Ureter (tissue), 1 donor: ENCODE measurements at regions not wholly inside any gene's neighbourhood (a gene's known extent, or its start where the extent isn't known, plus 50 kb on each side); places are given as distances from the start of the nearest gene placed in this dataset.

Experiments
- DNase-seq: peaks from one replicate; pipeline ENCODE4 v3.0.0-alpha.2; 2020; ENCODE audit warnings: low spot score
- donor health status: DM: yes; HTN: yes; CAD: no.

DNA sequence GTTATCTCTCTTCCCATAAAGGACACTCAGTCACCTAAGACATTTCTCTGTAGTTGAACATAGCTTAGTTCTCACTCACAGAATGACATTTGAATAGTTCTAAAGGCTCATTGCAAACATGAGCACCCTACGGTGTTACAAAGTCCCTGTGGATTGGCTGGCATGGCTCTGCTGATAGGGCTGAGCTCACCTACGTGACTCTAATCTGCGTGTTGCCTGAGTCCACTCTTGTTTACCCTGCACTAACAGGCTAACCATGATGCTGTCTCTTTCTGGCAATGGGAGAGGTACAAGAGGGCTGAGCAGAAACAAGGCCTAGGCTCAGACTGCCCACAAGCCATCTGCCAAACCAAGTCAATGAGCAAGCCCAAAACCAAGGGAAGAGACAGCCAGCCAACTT, 103.6 kb downstream of the PALM2AKAP2 start:
- no peak for DNase-seq

DNA sequence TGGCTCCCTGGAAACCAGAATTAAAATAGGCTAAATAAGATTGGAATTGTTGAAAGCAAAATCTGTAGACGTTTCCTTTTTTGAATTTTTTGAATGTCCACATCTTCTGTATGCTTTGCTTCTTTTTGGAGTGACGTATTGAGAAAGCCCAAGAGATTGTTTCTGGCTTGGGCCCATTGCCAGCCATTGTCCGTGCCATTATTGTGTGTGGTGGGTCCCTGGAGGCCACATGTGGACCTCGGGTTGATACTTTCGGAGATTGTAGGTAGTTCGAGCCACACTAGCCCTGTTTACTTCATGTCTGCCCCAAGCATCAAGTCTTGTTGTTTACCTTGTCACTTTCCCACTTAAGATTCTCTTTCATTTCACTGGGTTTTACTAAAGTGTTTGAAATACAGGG, 106.0 kb downstream of the PALM2AKAP2 start:
- no peak for DNase-seq

DNA sequence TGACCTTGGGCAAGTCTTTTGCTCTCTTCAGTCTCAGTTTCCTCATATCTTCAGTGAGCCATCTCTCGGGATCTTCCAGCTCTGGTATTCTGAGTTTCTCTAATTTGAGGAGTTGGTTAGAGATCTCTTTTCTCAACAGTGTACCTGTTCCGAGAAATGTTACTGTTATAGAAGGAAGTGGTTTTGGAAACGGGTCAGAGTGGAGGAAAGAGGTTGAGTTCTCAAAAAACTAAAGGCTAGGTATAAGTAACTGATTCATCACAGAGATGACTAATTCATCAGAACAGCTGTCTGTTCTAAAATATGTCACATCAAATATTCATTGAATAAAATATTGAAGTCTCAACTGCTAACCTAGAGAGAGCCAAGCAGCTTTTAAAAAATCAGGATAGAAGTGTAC, 106.6 kb downstream of the PALM2AKAP2 start:
- DNase-seq, result no peak

DNA sequence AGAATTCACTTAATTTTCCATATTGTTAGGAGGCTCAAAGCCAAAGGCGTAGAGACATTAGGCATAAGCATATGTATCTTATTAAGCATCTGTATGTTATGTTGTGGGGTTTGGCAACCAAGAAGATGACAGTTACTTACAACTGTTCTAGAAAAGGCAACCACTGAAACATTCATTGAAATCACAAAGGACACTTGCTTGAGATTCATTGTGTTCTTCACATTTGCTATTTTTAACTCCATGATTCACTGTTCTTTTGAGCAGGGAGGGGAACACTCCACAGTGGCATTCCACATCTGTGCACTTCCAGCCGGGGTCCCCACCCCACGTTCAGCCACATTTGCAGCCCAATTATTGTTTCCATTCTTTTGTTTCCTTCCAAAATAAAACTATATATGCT, 107.1 kb downstream of the PALM2AKAP2 start:
- DNase-seq, result no peak

DNA sequence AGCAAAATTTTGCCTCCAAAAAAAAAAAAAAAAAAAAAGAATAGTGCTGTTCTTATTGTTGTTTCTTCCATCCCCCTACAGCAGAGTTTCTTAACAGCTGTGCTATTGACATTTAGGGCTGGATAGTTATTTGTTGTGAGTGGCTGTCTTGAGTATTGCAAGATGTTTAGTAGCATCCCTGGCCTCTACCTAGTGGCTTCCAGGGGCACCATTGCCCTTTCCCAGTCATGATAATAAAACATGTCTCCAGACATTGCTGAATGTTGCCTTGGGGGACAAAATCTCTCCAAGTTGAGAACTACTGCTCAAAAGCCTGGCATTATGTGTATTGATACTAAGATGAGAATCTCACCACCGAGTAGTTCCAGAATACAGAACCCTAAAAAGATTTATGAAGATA, 108.7 kb downstream of the PALM2AKAP2 start:
- DNase-seq, result no peak

DNA sequence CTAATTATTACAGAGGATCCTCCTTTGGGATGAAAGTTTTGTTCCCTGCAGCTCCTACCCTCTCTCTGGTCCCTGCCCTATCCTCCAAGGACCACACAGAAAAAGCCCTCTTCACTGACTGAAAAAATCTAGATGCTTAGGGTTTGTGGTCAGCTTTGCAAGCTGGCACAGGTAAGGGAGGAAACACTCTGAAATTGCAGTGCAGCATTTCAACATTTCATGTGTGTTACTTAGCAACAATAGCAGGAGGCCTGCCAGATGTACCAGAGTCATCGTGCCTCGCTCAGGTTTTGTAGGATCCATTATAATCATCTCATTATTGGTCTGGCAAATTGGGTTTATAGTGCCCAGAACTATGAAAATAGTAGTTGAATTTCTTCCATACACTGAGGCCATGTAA, 109.5 kb downstream of the PALM2AKAP2 start:
- DNase-seq, result peak; percentile 54

DNA sequence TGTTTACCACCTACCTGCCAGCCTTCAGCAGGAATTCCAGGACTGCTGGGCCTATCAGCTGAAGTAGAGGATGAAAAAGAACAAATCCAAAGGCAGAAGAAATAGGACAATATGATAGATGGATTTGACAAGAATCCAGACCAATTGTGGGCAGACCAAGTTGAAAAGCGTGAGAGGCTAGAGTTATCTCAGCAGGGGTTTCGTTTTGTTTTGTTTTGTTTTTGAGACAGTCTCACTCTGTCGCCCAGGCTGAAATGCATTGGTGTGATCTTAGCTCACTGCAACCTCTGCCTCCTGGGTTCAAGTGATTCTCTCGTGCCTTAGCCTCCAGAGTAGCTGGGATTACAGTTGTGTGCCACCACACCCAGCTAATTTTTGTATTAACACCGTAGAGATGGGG, 113.2 kb downstream of the PALM2AKAP2 start:
- no peak for DNase-seq

DNA sequence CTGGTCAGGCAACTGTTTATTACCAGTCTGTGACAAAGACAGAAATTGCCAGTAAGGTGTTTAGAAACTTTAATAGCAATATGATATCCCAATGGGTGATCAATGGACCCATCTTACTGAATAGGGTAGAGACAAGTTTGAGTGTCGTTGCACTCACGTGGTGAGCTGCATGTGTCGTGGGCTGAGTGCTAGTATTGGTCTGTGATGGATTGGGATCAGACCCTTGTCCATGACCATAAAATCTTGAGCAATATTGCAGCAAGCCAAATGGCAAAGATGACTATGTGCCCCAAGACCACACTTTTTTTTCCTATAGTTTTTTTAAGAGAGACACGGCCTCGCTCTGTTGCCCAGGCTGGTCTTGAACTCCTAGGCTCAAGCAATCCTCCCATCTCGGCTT, 114.5 kb downstream of the PALM2AKAP2 start:
- no peak for DNase-seq

DNA sequence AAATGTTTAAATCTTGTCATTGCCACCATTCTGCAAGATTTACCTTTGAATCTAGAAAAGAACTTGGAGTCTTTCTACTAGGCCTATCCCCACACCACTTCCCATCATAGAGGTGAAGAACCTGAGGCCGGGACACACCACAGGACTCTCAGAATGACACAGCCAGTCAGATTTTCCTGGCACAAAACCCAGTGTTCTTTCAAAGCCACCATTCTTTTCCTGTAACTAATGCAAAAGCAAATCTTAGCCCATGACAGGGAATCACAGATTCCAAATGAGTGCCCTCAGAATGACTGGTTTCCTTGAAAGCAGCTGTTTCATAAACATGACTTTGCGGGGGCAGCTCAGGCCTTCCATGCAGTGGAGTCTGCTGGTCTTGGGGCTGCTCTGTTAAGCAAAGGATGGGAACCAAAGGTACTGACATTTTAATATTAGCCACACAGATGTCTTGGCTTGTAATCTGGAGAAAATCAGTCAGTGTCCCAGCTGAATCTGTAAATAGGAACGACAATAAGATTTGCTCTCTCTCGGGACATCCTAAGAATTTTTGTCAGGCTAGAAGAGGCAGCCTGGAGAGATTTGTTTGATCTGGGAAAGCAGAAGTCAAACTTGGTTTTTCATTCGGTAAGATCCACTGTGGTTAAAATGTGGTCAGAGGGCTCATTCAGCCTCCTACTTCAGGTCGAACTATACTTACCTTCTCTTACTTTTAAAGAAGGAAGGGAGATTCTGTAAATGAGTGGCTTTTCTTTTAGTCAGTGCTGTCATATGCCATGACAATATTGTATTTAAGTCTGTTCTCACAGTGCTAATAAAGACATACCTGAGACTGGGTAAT, 115.1 kb downstream of the PALM2AKAP2 start:
- DNase-seq, result no peak

DNA sequence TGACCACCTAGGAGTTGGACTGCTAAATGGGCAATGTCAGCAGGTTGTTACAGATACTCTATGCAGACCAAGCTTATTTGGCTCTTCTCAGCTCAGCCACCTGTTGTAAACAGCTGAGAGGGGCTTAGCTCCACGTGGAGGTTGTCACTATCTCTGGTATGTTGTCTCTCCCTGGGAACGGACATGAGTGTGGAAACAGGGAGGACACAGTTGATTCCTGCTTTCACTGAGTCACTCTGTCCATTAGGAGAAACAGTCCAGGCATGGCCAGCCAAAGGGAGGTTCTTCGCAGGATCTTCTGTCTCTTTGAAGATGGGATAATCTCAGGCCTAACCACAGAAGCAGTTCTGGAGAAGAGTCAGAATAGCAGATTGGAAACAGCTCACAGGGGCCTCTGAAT, 121.2 kb downstream of the PALM2AKAP2 start:
- DNase-seq, result no peak

DNA sequence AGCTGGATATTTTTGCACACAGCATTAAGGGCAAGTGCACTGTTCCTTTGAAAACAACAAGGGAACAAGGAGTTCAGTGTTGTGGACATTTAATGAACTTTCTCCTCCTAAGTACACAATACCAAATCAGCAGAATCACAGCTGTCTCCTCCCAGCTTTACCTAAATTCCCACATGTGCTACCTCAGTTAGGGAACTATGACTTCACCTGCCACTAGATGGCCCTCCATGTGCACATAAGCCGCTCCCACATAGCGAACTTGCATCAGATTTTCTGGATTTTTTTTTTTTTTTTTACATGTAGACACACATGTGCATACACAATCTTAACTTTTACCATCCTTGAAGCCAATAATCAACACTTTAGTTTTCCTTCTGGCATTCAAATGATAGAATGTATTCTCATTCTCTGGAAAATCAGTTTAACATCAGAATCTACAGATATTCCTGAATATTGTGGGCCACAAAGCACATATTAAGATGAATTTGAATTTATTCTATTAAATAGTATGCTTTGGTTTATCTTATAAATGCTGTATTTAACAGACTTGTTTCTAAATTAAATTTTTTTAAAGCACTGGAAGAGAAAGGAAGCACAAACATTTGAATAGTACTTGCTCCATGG, 123.6 kb downstream of the PALM2AKAP2 start:
- DNase-seq, result peak; percentile 63

DNA sequence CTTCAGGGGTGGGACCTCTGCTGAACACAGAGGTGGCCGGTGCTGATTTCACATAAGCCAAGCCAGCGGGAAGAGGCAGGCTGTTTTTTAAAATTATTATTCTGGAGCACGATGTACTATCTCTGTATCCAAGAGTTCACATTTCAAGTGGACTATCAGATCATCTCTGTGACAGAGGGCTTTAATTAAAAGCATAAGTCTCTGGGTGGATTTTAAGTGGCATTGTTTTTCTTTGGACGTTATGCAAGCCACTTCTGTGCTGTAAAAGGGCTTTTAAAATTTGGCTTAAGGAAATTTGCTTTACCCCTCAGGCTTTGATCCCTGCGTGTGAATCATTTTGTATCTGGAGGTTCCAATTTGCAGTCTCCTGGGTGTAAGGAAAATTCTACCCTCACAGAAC, 124.7 kb downstream of the PALM2AKAP2 start:
- DNase-seq, result no peak

DNA sequence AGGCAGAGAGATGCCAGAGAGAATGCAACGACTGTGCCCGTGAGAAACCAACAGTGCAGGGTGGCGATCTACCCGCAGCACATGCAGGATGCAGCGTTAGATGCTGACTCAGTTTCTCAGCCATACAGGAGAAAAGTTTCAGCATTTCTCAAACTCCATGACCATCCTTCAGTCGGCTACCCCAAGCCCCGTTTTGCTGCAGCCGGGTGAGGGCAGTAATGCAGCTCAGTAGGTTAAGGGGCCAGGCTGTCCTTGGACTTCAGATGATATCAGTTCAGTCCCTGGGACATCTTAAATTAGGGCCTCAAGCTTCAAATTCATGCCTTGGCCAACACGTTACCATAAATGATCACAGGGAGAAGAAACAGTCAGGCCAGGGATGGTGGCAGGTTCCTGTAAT, 125.5 kb downstream of the PALM2AKAP2 start:
- no peak for DNase-seq

DNA sequence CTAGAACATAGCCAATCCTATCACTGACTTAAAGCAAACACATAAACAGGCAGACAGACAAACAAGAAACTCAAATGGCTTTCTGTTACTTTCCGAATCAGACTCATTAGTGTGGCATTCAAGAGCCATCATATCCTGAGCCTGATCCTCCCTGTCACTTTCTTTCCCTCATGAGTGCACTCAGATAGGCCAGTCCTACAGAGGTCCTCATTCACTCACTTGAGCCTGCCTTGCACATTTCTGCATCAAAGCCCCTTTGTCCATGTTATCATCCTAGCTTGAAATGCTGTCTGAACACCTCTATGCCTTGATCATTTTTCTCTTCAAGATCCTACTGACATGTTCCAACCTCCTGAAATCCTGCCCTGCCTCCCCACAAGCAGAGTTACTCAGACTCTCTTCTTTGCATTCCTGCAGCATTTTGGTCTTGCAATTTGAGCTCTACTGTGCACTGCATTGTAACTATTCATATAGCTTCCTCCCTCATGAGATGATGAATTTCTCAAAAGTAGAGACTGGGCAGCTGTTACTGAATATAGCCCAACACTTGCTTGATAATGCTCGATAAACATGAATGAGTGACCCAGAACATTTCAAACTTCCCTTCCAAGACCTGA, 126.9 kb downstream of the PALM2AKAP2 start:
- no peak for DNase-seq

DNA sequence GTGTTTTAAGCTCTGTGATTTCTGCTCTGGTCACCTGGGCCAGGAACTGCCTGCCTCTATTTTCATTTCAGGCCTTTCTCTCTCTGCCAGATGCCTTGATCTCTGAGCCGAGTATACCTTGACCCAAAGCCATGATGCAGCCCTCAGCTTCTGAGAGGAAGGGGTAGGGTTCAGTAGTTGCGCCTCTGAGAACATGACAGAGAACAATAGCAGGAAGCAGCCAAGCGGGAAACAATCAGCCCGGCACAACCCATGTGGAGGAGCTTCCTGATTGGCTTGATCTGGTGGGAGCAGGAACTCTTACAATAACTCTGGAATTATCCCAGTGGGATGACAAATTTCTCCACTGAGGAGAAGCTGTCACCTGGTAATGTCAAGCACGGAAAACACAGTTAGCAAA, 127.4 kb downstream of the PALM2AKAP2 start:
- no peak for DNase-seq

DNA sequence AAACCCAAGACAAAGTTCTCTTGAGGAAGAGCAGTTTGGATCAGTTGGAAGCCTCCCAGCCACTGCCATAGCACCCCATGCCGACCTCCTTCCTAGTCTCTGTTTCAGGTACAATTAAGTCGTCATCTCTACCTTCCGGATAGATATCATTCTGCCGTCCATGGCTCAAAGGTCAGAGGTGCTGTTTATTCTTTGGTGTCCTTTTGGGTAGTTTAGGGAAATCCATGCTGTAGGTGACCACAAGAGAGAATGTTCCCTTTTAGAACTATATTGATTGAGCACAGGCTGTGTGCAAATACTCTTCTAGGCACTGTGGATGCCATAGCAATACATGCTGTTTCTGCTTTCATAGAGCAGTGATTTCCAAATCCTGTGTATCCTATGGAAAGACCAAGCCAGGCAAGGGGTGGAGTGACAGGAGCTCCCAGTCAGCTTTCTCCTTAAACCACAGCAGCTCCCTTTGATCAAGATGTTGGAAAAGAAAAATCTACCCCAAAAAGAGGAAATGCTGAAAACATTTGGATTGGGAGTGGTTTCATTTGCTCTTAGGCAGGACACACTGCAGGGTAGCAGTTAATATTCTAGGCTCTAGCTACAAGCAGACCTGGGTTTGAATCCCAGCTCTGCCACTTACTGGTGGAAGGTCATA, 127.9 kb downstream of the PALM2AKAP2 start:
- no peak for DNase-seq

DNA sequence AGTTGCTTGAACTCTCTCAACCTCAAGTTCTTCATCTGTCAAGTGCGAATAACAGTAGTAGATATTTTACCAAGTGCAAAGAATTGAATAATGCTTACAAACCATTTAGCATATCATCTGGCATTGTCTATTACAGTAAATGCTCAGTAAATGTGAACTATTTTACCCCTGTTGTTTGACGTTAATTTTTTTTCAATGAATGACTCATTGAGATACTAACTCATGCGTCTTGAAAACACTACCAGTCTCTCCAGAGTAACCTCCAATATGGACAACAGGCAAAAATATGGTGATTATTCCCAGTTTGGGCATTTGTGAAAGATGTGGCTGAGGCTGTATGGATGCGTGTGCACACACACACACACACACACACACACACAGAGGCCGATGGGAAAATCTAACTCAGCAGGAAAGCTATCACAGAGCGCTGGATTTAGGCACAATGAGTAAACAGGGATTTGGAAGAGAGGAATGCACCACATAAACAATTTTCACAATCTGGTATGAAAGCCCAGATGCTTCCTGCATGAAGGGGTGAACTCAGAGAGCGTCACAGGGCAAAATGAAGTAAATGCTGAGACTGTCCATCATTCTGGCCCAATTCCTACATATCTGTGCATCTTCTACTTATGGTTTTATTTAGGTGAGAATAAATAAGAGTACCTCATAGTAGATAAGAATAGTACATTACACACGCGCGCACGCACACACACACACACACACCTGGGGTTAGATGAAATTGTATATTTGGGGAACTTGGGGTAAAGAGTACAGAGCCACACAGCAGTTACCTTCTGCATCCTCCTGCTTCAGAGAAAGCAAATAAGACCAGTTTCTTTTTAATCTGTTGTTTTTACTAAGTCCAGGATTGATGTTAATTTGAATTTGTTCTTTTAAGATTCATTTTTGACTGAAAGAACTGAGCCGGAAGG, 128.7 kb downstream of the PALM2AKAP2 start:
- DNase-seq, result no peak

DNA sequence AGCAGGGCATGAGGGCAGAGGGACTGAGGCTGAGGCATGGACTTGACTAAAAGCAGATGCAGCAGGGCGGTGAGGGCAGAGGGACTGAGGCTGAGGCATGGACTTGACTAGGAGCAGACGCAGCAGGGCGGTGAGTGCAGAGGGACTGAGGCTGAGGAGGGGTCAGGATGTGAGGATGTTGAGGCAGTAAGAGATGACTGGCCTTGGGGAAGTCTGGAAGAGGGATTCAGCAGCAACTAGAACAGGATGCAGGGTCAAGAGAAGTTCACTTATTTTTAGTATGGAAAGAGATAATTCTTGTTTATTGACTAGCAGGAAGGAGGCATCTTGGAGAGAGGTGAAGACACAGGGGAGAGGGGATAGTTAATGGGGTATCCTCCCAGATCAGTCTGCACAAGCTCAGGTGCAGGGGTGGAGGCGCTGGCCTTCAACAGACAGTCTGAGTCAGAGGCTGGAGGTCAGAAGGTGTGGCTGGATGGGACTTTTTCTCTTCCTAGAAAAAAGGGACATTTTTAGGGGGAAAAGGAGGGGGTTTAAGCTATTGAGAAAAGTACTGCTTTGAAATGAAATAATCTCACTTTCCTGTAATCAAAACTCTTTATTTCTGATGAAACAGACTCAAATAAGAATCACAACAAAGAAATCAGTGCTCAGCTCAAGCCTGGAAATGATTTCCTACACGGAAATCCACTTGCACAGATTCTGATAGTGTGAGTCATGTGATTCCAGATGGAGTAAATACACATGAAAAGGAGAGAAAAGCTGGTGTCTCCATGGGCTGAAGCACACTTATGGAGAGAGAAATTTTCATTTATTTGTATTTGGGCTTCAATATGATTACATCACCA, 130.9 kb downstream of the PALM2AKAP2 start:
- no peak for DNase-seq

DNA sequence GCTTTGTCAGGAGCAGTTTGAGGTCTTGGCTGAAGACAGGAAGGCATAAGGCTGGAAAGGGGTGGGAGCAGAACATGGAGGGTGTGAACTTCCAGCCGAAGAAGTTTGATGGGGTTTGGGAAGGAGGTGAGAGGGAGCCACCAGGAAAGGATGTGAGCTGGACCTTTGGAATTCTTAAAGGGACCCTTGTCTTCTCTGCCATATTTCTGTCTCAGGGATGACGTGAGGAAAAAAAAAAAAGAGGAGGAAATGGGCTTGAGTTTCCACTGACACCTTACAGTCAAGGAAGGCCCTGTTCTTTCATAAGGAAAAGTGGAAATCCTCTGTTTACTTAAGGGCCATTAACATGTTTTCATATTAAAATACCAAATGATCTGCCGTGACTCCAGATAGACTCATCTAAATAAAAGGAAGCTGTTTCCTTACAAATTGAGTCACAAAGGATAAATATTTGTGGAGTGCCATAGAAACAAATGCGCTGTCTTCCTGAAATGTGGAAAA, 132.1 kb downstream of the PALM2AKAP2 start:
- DNase-seq, result no peak

DNA sequence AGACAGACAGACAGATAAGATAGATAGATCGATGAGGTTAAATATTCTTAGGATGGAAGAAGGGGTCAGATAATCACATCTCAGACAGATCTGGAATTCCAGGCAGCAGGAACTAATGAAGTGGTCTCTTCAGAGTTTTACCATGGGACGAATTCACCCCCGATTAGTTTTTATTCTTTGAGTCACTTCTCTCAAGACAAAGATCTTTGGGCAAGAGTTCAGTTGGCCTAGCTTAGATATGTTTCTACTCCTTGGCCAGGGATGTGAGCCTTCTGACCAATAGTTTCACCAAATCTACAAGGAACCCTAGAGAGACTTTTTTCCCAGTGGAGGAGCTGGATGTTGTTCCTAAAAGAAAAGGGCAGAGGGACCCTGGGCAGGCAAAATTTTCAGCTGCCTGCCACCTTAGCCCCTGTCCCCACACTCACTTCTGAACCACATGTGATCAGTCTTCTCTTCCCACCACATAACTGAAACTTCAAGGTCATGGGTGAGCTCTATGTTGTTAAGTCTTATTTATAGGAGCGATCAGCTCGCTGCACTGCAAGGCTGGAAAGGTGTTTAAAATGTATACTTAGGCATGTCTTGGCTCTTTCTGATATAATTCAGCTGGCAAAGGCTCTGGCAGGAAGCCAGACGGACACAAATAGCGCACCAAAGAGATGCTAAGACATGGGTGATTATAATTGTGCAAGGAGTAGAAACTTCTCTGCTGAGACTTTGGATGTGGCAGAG, 132.9 kb downstream of the PALM2AKAP2 start:
- no peak for DNase-seq
